ENCODE measurements at regions not wholly inside any gene's neighbourhood (a gene's known extent, or its start where the extent isn't known, plus 50 kb on each side); places are given as distances from the start of the nearest gene placed in this dataset.
"Not testable (repeated sequence)": the region's sequence is repeated elsewhere in the genome, so short reads cannot be mapped to it uniquely, and the experiment has no call there.

GRCh38 chr2:58769111-58769863 lies 528.2 kb upstream of the FANCL start:
- no peak for DNase-seq

- DNase-seq = no peak
These were observed 527.6 kb upstream of the FANCL start for GRCh38 chr2:58768715-58769080.

GRCh38 chr2:58767828-58768714 lies 526.9 kb upstream of the FANCL start:
- DNase-seq = no peak

GRCh38 chr2:58764338-58765104 lies 523.4 kb upstream of the FANCL start:
- no peak for DNase-seq

- peak; percentile 20 for DNase-seq
These were observed 521.2 kb upstream of the FANCL start for GRCh38 chr2:58762176-58762781.

- no peak for DNase-seq
These were observed 516.8 kb upstream of the FANCL start for GRCh38 chr2:58757971-58758370.

- no peak for DNase-seq
These were observed 515.2 kb upstream of the FANCL start for GRCh38 chr2:58756336-58756735.

GRCh38 chr2:58752507-58752906 lies 511.4 kb upstream of the FANCL start:
- DNase-seq = not testable (repeated sequence)

- DNase-seq = not testable (repeated sequence)
These were observed 510.6 kb upstream of the FANCL start for GRCh38 chr2:58751676-58752075.

- no peak for DNase-seq
These were observed 507.9 kb upstream of the FANCL start for GRCh38 chr2:58749041-58749440.

GRCh38 chr2:58745334-58745733 lies 504.2 kb upstream of the FANCL start:
- DNase-seq = not testable (repeated sequence)

GRCh38 chr2:58740426-58740825 lies 499.3 kb upstream of the FANCL start:
- DNase-seq = no peak

GRCh38 chr2:58739033-58739432 lies 497.9 kb upstream of the FANCL start:
- DNase-seq = no peak

- DNase-seq = no peak
These were observed 493.2 kb upstream of the FANCL start for GRCh38 chr2:58734365-58734764.

- DNase-seq = no peak
These were observed 491.9 kb upstream of the FANCL start for GRCh38 chr2:58732999-58733398.

- no peak for DNase-seq
These were observed 490.4 kb upstream of the FANCL start for GRCh38 chr2:58731488-58731869.

- no peak for DNase-seq
These were observed 489.8 kb upstream of the FANCL start for GRCh38 chr2:58730764-58731487.

- no peak for DNase-seq
These were observed 487.0 kb upstream of the FANCL start for GRCh38 chr2:58727981-58728656.

GRCh38 chr2:58721912-58722591 lies 480.9 kb upstream of the FANCL start:
- no peak for DNase-seq

GRCh38 chr2:58720770-58721697 lies 479.9 kb upstream of the FANCL start:
- DNase-seq = no peak

Measured in amniotic stem cell (primary cell).